ENCODE measurements at regions not wholly inside any gene's neighbourhood (a gene's known extent, or its start where the extent isn't known, plus 50 kb on each side); places are given as distances from the start of the nearest gene placed in this dataset.

DNA sequence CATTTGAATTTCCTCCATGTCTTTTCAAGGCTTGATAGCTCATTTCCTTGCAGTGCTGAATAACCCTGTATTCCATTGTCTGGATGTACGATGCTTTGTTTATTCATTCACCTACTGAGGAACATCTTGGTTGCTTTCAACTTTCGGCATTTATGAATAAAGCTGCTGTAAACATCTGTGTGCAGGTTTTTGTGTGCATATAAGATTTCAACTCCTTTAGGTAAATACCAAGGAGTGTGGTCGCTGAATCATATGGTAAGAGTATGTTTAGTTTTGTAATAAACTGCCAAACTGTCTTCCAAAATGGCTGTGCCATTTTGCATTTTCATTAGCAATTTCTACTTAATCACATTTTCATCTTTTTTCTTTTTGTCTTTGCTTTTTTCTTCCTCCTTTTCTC is 327.7 kb upstream of the TBX3 start (continued):
- TF ChIP-seq, protein P1, sequence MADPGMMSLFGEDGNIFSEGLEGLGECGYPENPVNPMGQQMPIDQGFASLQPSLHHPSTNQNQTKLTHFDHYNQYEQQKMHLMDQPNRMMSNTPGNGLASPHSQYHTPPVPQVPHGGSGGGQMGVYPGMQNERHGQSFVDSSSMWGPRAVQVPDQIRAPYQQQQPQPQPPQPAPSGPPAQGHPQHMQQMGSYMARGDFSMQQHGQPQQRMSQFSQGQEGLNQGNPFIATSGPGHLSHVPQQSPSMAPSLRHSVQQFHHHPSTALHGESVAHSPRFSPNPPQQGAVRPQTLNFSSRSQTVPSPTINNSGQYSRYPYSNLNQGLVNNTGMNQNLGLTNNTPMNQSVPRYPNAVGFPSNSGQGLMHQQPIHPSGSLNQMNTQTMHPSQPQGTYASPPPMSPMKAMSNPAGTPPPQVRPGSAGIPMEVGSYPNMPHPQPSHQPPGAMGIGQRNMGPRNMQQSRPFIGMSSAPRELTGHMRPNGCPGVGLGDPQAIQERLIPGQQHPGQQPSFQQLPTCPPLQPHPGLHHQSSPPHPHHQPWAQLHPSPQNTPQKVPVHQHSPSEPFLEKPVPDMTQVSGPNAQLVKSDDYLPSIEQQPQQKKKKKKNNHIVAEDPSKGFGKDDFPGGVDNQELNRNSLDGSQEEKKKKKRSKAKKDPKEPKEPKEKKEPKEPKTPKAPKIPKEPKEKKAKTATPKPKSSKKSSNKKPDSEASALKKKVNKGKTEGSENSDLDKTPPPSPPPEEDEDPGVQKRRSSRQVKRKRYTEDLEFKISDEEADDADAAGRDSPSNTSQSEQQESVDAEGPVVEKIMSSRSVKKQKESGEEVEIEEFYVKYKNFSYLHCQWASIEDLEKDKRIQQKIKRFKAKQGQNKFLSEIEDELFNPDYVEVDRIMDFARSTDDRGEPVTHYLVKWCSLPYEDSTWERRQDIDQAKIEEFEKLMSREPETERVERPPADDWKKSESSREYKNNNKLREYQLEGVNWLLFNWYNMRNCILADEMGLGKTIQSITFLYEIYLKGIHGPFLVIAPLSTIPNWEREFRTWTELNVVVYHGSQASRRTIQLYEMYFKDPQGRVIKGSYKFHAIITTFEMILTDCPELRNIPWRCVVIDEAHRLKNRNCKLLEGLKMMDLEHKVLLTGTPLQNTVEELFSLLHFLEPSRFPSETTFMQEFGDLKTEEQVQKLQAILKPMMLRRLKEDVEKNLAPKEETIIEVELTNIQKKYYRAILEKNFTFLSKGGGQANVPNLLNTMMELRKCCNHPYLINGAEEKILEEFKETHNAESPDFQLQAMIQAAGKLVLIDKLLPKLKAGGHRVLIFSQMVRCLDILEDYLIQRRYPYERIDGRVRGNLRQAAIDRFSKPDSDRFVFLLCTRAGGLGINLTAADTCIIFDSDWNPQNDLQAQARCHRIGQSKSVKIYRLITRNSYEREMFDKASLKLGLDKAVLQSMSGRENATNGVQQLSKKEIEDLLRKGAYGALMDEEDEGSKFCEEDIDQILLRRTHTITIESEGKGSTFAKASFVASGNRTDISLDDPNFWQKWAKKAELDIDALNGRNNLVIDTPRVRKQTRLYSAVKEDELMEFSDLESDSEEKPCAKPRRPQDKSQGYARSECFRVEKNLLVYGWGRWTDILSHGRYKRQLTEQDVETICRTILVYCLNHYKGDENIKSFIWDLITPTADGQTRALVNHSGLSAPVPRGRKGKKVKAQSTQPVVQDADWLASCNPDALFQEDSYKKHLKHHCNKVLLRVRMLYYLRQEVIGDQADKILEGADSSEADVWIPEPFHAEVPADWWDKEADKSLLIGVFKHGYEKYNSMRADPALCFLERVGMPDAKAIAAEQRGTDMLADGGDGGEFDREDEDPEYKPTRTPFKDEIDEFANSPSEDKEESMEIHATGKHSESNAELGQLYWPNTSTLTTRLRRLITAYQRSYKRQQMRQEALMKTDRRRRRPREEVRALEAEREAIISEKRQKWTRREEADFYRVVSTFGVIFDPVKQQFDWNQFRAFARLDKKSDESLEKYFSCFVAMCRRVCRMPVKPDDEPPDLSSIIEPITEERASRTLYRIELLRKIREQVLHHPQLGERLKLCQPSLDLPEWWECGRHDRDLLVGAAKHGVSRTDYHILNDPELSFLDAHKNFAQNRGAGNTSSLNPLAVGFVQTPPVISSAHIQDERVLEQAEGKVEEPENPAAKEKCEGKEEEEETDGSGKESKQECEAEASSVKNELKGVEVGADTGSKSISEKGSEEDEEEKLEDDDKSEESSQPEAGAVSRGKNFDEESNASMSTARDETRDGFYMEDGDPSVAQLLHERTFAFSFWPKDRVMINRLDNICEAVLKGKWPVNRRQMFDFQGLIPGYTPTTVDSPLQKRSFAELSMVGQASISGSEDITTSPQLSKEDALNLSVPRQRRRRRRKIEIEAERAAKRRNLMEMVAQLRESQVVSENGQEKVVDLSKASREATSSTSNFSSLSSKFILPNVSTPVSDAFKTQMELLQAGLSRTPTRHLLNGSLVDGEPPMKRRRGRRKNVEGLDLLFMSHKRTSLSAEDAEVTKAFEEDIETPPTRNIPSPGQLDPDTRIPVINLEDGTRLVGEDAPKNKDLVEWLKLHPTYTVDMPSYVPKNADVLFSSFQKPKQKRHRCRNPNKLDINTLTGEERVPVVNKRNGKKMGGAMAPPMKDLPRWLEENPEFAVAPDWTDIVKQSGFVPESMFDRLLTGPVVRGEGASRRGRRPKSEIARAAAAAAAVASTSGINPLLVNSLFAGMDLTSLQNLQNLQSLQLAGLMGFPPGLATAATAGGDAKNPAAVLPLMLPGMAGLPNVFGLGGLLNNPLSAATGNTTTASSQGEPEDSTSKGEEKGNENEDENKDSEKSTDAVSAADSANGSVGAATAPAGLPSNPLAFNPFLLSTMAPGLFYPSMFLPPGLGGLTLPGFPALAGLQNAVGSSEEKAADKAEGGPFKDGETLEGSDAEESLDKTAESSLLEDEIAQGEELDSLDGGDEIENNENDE (IDR thresholded peaks at IDR 0.05; ENCODE audit: insufficient replicate concordance, low read length), result no peak

Measured in H1 (cell line).